RWPE2 (cell line): ENCODE measurements at regions not wholly inside any gene's neighbourhood (a gene's known extent, or its start where the extent isn't known, plus 50 kb on each side); places are given as distances from the start of the nearest gene placed in this dataset.
A peak's percentile ranks its signal among the peaks of the same experiment; 100 is the strongest.
"Not testable (repeated sequence)": the region's sequence is repeated elsewhere in the genome, so short reads cannot be mapped to it uniquely, and the experiment has no call there.

Experiments
- ATAC-seq: fragments of 200-7000 bp; cut with Tn5 transposase; 3 replicates; pipeline ENCODE4 v1.9.1; 2021; ENCODE audit warnings: low read depth
- DNase-seq: peaks from one replicate; pipeline ENCODE4 v3.0.0-alpha.2; 2020; ENCODE audit warnings: low spot score
- H3K27ac ChIP-seq: fragments of 450-650 bp; 2 replicates; pipeline ENCODE4 v1.5.1; 2017; ENCODE audit warnings: mild to moderate bottlenecking; ENCODE audit not compliant: poor library complexity, severe bottlenecking
- H3K27me3 ChIP-seq: fragments of 250-450 bp; sonication (Bioruptor Pico); 2 replicates; pipeline ENCODE4 v1.5.1; 2021; ENCODE audit warnings: mild to moderate bottlenecking, moderate library complexity; ENCODE audit not compliant: insufficient read depth, poor library complexity, severe bottlenecking
- H3K36me3 ChIP-seq: fragments of 250-450 bp; sonication (Bioruptor Pico); 2 replicates; pipeline ENCODE4 v1.5.1; 2020; ENCODE audit warnings: low read depth, mild to moderate bottlenecking, moderate library complexity
- H3K4me1 ChIP-seq: fragments of 250-450 bp; sonication (Bioruptor Pico); 2 replicates; pipeline ENCODE4 v1.5.1; 2021; ENCODE audit warnings: mild to moderate bottlenecking, moderate library complexity; ENCODE audit not compliant: insufficient read depth, poor library complexity, severe bottlenecking
- H3K4me3 ChIP-seq: fragments of 250-450 bp; sonication (Bioruptor Pico); 2 replicates; pipeline ENCODE4 v1.5.1; 2021; ENCODE audit warnings: mild to moderate bottlenecking, moderate library complexity; ENCODE audit not compliant: severe bottlenecking
- H3K9me3 ChIP-seq: fragments of 250-450 bp; sonication (Bioruptor Pico); 2 replicates; pipeline ENCODE4 v1.5.1; 2021; ENCODE audit warnings: mild to moderate bottlenecking, moderate library complexity; ENCODE audit not compliant: severe bottlenecking
- CTCF ChIP-seq: fragments of 450-650 bp; IDR thresholded peaks from one replicate; pipeline ENCODE4 v1.5.1; 2017; ENCODE audit warnings: mild to moderate bottlenecking, moderate library complexity; ENCODE audit not compliant: poor library complexity, severe bottlenecking

- Histone ChIP-seq H3K27ac (no peak overlapping the region), H3K4me1 (no peaks in the 10 kb centered on the region), H3K27me3 (no peaks in the 10 kb centered on the region), H3K36me3 (no peaks in the 10 kb centered on the region), H3K4me3 (no peak overlapping the region), H3K9me3 (peaks cover 5% of the 10 kb centered on the region)
- DNase-seq (no peak), ATAC-seq (peak; percentile 25; the same call in 1 of the 3 replicates)
- TF ChIP-seq CTCF = no peak
Observed at GRCh38 chr15:69926006-69926405, 171.7 kb downstream of the TLE3 start.

- ATAC-seq = no peak
- Histone ChIP-seq H3K36me3 (no peaks in the 10 kb centered on the region), H3K4me1 (no peaks in the 10 kb centered on the region), H3K4me3 (no peak overlapping the region), H3K27me3 (no peaks in the 10 kb centered on the region), H3K27ac (no peak overlapping the region), H3K9me3 (peaks cover 5% of the 10 kb centered on the region)
- DNase-seq = no peak
- TF ChIP-seq CTCF = no peak
Observed at GRCh38 chr15:69926721-69927120, 171.0 kb downstream of the TLE3 start.

- H3K4me3 ChIP-seq, H3K9me3 ChIP-seq, H3K27ac ChIP-seq, DNase-seq, H3K36me3 ChIP-seq, ATAC-seq, H3K4me1 ChIP-seq: not testable (repeated sequence)
- H3K27me3 ChIP-seq = peaks cover 11% of the 10 kb centered on the region
Observed at GRCh38 chr15:69928890-69929289, 168.8 kb downstream of the TLE3 start.

GRCh38 chr15:69929905-69930630 lies 167.6 kb downstream of the TLE3 start:
- Histone ChIP-seq H3K4me3 (no peak overlapping the region), H3K27me3 (peaks cover 18% of the 10 kb centered on the region), H3K27ac (no peak overlapping the region), H3K9me3 (no peaks in the 10 kb centered on the region), H3K4me1 (no peaks in the 10 kb centered on the region), H3K36me3 (no peaks in the 10 kb centered on the region)
- ATAC-seq (no peak), DNase-seq (no peak)
- TF ChIP-seq CTCF = no peak

GRCh38 chr15:69930754-69931153 lies 167.0 kb downstream of the TLE3 start:
- no peaks in the 10 kb centered on the region for H3K36me3 ChIP-seq
- peaks cover 25% of the 10 kb centered on the region for H3K27me3 ChIP-seq
- H3K4me1 ChIP-seq = no peaks in the 10 kb centered on the region
- no peak for ATAC-seq
- H3K27ac ChIP-seq = no peak overlapping the region
- H3K4me3 ChIP-seq = no peak overlapping the region
- TF ChIP-seq CTCF = no peak
- no peaks in the 10 kb centered on the region for H3K9me3 ChIP-seq
- DNase-seq = no peak
